HG03060 (cell line): ENCODE measurements at regions not wholly inside any gene's neighbourhood (a gene's known extent, or its start where the extent isn't known, plus 50 kb on each side); places are given as distances from the start of the nearest gene placed in this dataset.
"Not testable (repeated sequence)": the region's sequence is repeated elsewhere in the genome, so short reads cannot be mapped to it uniquely, and the experiment has no call there.

ENCODE experiments used
- ATAC-seq: cut with Tn5 transposase; IDR thresholded peaks from one replicate; pipeline ENCODE4 v1.9.1; 2021; ENCODE audit warnings: low read depth, moderate number of reproducible peaks; ENCODE audit not compliant: unreplicated experiment

- ATAC-seq: no peak
Observed at GRCh38 chr16:75971334-75971733, 245.0 kb upstream of the CPHXL start.

- no peak for ATAC-seq
Observed at GRCh38 chr16:75983296-75983695, 257.0 kb upstream of the CPHXL start.

- ATAC-seq: no peak
Observed at GRCh38 chr16:75983741-75984381, 257.6 kb upstream of the CPHXL start.

- no peak for ATAC-seq
Observed at GRCh38 chr16:75987323-75987722, 261.0 kb upstream of the CPHXL start.

GRCh38 chr16:75996491-75996890 lies 270.2 kb upstream of the CPHXL start:
- no peak for ATAC-seq

GRCh38 chr16:75997606-75998005 lies 271.3 kb upstream of the CPHXL start:
- no peak for ATAC-seq

- ATAC-seq: no peak
Observed at GRCh38 chr16:76007645-76008044, 269.6 kb upstream of the CNTNAP4 start.

GRCh38 chr16:76023835-76024234 lies 253.4 kb upstream of the CNTNAP4 start:
- ATAC-seq: no peak

- ATAC-seq: no peak
Observed at GRCh38 chr16:76035689-76036088, 241.5 kb upstream of the CNTNAP4 start.

- no peak for ATAC-seq
Observed at GRCh38 chr16:76038097-76038496, 239.1 kb upstream of the CNTNAP4 start.

- no peak for ATAC-seq
Observed at GRCh38 chr16:76052725-76053124, 224.5 kb upstream of the CNTNAP4 start.

GRCh38 chr16:76059186-76059585 lies 218.0 kb upstream of the CNTNAP4 start:
- ATAC-seq: no peak

- no peak for ATAC-seq
Observed at GRCh38 chr16:76059701-76060100, 217.5 kb upstream of the CNTNAP4 start.

GRCh38 chr16:76071690-76072089 lies 205.5 kb upstream of the CNTNAP4 start:
- no peak for ATAC-seq

GRCh38 chr16:76081967-76082366 lies 195.2 kb upstream of the CNTNAP4 start:
- ATAC-seq: no peak

GRCh38 chr16:76106647-76107046 lies 170.6 kb upstream of the CNTNAP4 start:
- no peak for ATAC-seq

- no peak for ATAC-seq
Observed at GRCh38 chr16:76108460-76108859, 168.7 kb upstream of the CNTNAP4 start.

GRCh38 chr16:76114681-76115080 lies 162.5 kb upstream of the CNTNAP4 start:
- no peak for ATAC-seq

GRCh38 chr16:76118344-76118743 lies 158.9 kb upstream of the CNTNAP4 start:
- ATAC-seq: no peak

- ATAC-seq: no peak
Observed at GRCh38 chr16:76121636-76122035, 155.6 kb upstream of the CNTNAP4 start.

- ATAC-seq: no peak
Observed at GRCh38 chr16:76123966-76124365, 153.2 kb upstream of the CNTNAP4 start.

GRCh38 chr16:76125871-76126270 lies 151.3 kb upstream of the CNTNAP4 start:
- no peak for ATAC-seq

- ATAC-seq: not testable (repeated sequence)
Observed at GRCh38 chr16:76138056-76138455, 139.1 kb upstream of the CNTNAP4 start.
